Bronchial epithelial cell (primary cell): ENCODE measurements at regions not wholly inside any gene's neighbourhood (a gene's known extent, or its start where the extent isn't known, plus 50 kb on each side); places are given as distances from the start of the nearest gene placed in this dataset.
A peak's percentile ranks its signal among the peaks of the same experiment; 100 is the strongest.

Source experiments
- DNase-seq: peaks from one replicate; pipeline ENCODE4 v3.0.0-alpha.2; 2010; ENCODE audit warnings: low read depth
- FAIRE-seq: peaks from 2 replicates; lab custom pipeline; 2011; peaks lifted over from hg19 to GRCh38; lab: Jason Lieb, UNC
- H3K27me3 ChIP-seq: 2 replicates; pipeline ENCODE4 v1.5.1; 2011; ENCODE audit warnings: low read length; ENCODE audit not compliant: control insufficient read depth, insufficient read depth
- H3K36me3 ChIP-seq: 2 replicates; pipeline ENCODE4 v1.5.1; 2011; ENCODE audit warnings: low read length; ENCODE audit not compliant: control insufficient read depth, insufficient read depth
- H3K4me3 ChIP-seq: 2 replicates; pipeline ENCODE4 v1.5.1; 2011; ENCODE audit warnings: mild to moderate bottlenecking, low read depth, low read length, control low read depth
- CTCF ChIP-seq: IDR thresholded peaks from 2 replicates; pipeline ENCODE4 v1.5.1; 2011; ENCODE audit warnings: mild to moderate bottlenecking, moderate library complexity, low read length, control low read depth, inconsistent platforms; ENCODE audit not compliant: insufficient read depth, severe bottlenecking

- FAIRE-seq (no peak), DNase-seq (no peak)
- TF ChIP-seq CTCF, result no peak
- Histone ChIP-seq H3K27me3 (no peaks in the 10 kb centered on the region), H3K4me3 (no peak overlapping the region), H3K36me3 (no peaks in the 10 kb centered on the region)
Measured at GRCh38 chr1:167168424-167168823, 52.3 kb upstream of the POU2F1 start.

GRCh38 chr1:167169642-167170041 is 51.0 kb upstream of the POU2F1 start:
- FAIRE-seq, result no peak
- Histone ChIP-seq H3K4me3 (no peak overlapping the region), H3K36me3 (no peaks in the 10 kb centered on the region), H3K27me3 (no peaks in the 10 kb centered on the region)
- DNase-seq, result peak; percentile 72
- TF ChIP-seq CTCF, result no peak
